Cardiac muscle cell (in vitro differentiated cells and primary cell): ENCODE measurements at regions not wholly inside any gene's neighbourhood (a gene's known extent, or its start where the extent isn't known, plus 50 kb on each side); places are given as distances from the start of the nearest gene placed in this dataset.

Experiments
- DNase-seq, 2 donors: peaks; one replicate each; pipeline versions ENCODE4 v3.0.0 to v3.0.0-alpha.2; 2010 to 2017; ENCODE audit warnings: low read depth in 1 of 2, low spot score in 1 of 2
- H3K27ac ChIP-seq: fragments of 200-600 bp; sonication (generic); 2 replicates; pipeline ENCODE4 v1.5.1; 2016
- H3K27me3 ChIP-seq: fragments of 200-600 bp; sonication (generic); 2 replicates; pipeline ENCODE4 v1.6.0; 2016; ENCODE audit warnings: control low read depth
- H3K36me3 ChIP-seq: fragments of 200-600 bp; sonication (generic); 2 replicates; pipeline ENCODE4 v1.5.1; 2016; ENCODE audit warnings: control low read depth
- H3K4me1 ChIP-seq: fragments of 200-600 bp; sonication (generic); 2 replicates; pipeline ENCODE4 v1.8.1; 2017; ENCODE audit warnings: low read depth, mild to moderate bottlenecking, mixed run types
- H3K4me3 ChIP-seq: fragments of 200-600 bp; sonication (generic); 2 replicates; pipeline ENCODE4 v1.5.1; 2016; ENCODE audit warnings: mild to moderate bottlenecking
- H3K9me3 ChIP-seq: fragments of 200-600 bp; sonication (generic); 2 replicates; pipeline ENCODE4 v1.5.1; 2017; ENCODE audit warnings: low read depth, mild to moderate bottlenecking, control low read depth
- TF ChIP-seq, protein P1 (sequence below): IDR thresholded peaks from 2 replicates; pipeline ENCODE4 v1.5.1; 2012; ENCODE audit warnings: low read depth, mild to moderate bottlenecking, low read length

- H3K9me3 ChIP-seq = no peaks in the 10 kb centered on the region
- H3K4me1 ChIP-seq = no peaks in the 10 kb centered on the region
- no peaks in the 10 kb centered on the region for H3K36me3 ChIP-seq
- TF ChIP-seq, protein P1, sequence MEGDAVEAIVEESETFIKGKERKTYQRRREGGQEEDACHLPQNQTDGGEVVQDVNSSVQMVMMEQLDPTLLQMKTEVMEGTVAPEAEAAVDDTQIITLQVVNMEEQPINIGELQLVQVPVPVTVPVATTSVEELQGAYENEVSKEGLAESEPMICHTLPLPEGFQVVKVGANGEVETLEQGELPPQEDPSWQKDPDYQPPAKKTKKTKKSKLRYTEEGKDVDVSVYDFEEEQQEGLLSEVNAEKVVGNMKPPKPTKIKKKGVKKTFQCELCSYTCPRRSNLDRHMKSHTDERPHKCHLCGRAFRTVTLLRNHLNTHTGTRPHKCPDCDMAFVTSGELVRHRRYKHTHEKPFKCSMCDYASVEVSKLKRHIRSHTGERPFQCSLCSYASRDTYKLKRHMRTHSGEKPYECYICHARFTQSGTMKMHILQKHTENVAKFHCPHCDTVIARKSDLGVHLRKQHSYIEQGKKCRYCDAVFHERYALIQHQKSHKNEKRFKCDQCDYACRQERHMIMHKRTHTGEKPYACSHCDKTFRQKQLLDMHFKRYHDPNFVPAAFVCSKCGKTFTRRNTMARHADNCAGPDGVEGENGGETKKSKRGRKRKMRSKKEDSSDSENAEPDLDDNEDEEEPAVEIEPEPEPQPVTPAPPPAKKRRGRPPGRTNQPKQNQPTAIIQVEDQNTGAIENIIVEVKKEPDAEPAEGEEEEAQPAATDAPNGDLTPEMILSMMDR = no peak
- no peak overlapping the region for H3K27ac ChIP-seq
- peak in 1 of 2 donors; percentile 32 for DNase-seq
- no peaks in the 10 kb centered on the region for H3K27me3 ChIP-seq
- no peak overlapping the region for H3K4me3 ChIP-seq
Observed at GRCh38 chr14:75333606-75334548, 55.2 kb downstream of the FOS start.

- Histone ChIP-seq H3K4me1 (no peaks in the 10 kb centered on the region), H3K27ac (no peak overlapping the region), H3K36me3 (no peaks in the 10 kb centered on the region), H3K9me3 (no peaks in the 10 kb centered on the region), H3K27me3 (no peaks in the 10 kb centered on the region), H3K4me3 (no peak overlapping the region)
- no peak for DNase-seq
- TF ChIP-seq, protein P1 = no peak
Observed at GRCh38 chr14:75334549-75335051, 56.0 kb downstream of the FOS start.

GRCh38 chr14:75335571-75335970 is 56.9 kb downstream of the FOS start:
- H3K36me3 ChIP-seq = no peaks in the 10 kb centered on the region
- H3K4me3 ChIP-seq = no peak overlapping the region
- H3K4me1 ChIP-seq = no peaks in the 10 kb centered on the region
- no peak for DNase-seq
- H3K9me3 ChIP-seq = no peaks in the 10 kb centered on the region
- TF ChIP-seq, protein P1 = no peak
- no peak overlapping the region for H3K27ac ChIP-seq
- H3K27me3 ChIP-seq = no peaks in the 10 kb centered on the region

GRCh38 chr14:75338398-75338797 is 59.8 kb downstream of the FOS start:
- H3K36me3 ChIP-seq = no peaks in the 10 kb centered on the region
- TF ChIP-seq, protein P1 = no peak
- H3K27ac ChIP-seq = no peak overlapping the region
- no peaks in the 10 kb centered on the region for H3K9me3 ChIP-seq
- no peaks in the 10 kb centered on the region for H3K27me3 ChIP-seq
- DNase-seq = no peak
- H3K4me1 ChIP-seq = no peaks in the 10 kb centered on the region
- H3K4me3 ChIP-seq = no peak overlapping the region

- no peaks in the 10 kb centered on the region for H3K36me3 ChIP-seq
- no peaks in the 10 kb centered on the region for H3K27me3 ChIP-seq
- no peak overlapping the region for H3K27ac ChIP-seq
- no peak overlapping the region for H3K4me3 ChIP-seq
- peak in 1 of 2 donors; percentile 62 for DNase-seq
- no peaks in the 10 kb centered on the region for H3K9me3 ChIP-seq
- TF ChIP-seq, protein P1 = no peak
- no peaks in the 10 kb centered on the region for H3K4me1 ChIP-seq
Observed at GRCh38 chr14:75339059-75339458, 60.4 kb downstream of the FOS start.
